K562 (cell line): ENCODE measurements at regions not wholly inside any gene's neighbourhood (a gene's known extent, or its start where the extent isn't known, plus 50 kb on each side); places are given as distances from the start of the nearest gene placed in this dataset.

ENCODE experiments used
- ATAC-seq: fragments of 200-7000 bp; cut with Tn5 transposase; 3 replicates; pipeline ENCODE4 v1.9.1; 2020; ENCODE audit warnings: moderate library complexity
- BruUV-seq: library from RNA; stranded (reverse); fragments of 400-500 nt; replicated peaks from 2 replicates; lab custom pipeline; 2021; lab: Mats Ljungman, UMichigan
- CTCF ChIA-PET: fragments of 300-600 bp; formaldehyde crosslinking; extraction: SDS; loops from one replicate; lab custom pipeline; 2021; ENCODE audit warnings: low intra/inter-chr PET ratio; lab: Yijun Ruan, JAX
- POLR2A ChIA-PET: fragments of 300-600, 350-650 bp; sonication (Branson Sonifier 250); formaldehyde crosslinking; extraction: SDS; loops from one replicate; lab custom pipeline; 2021; ENCODE audit warnings: antibody characterized with exemption, inconsistent platforms; lab: Yijun Ruan, JAX
- DNase-seq, 4 experiments: peaks; one replicate each; pipeline versions ENCODE4 v3.0.0 to v3.0.0-alpha.2; 2011 to 2018; ENCODE audit warnings: low spot score in 3 of 4, mixed read lengths in 3 of 4; ENCODE audit errors: extremely low read depth in 1 of 4
- FAIRE-seq: peaks from 2 replicates; lab custom pipeline; 2011; peaks lifted over from hg19 to GRCh38; lab: Jason Lieb, UNC
- H2AFZ ChIP-seq: 2 replicates; pipeline ENCODE4 v1.6.0; 2011; ENCODE audit warnings: low read depth, low read length, control low read depth, inconsistent platforms
- H3K27ac ChIP-seq: fragments of 200-600 bp; 3 replicates; pipeline ENCODE4 v1.8.0; 2011; ENCODE audit warnings: low read depth, mild to moderate bottlenecking, control low read depth, inconsistent platforms, low read length, moderate library complexity, mixed read lengths; ENCODE audit errors: extremely low read depth
- H3K27me3 ChIP-seq, 2 experiments: fragments of 300-600 bp in 1 of 2; 2 replicates in 1 of 2; 3 replicates in 1 of 2; pipeline versions ENCODE4 v1.6.0 to v1.8.0; 2011; ENCODE audit warnings: inconsistent platforms in 2 of 2, low read length in 2 of 2, mild to moderate bottlenecking in 1 of 2, mixed read lengths in 1 of 2, moderate library complexity in 1 of 2; ENCODE audit not compliant: control insufficient read depth in 2 of 2, insufficient read depth in 2 of 2
- H3K36me3 ChIP-seq: fragments of 300-600 bp; 3 replicates; pipeline ENCODE4 v1.8.0; 2011; ENCODE audit warnings: mild to moderate bottlenecking, low read length, inconsistent platforms; ENCODE audit not compliant: control insufficient read depth, insufficient read depth
- H3K4me1 ChIP-seq, 2 experiments: fragments of 200-600 bp in 1 of 2; replicated peaks in 1 of 2; 2 replicates in 1 of 2; 3 replicates in 1 of 2; pipeline versions ENCODE4 v1.5.1 to v1.8.0; 2011; ENCODE audit warnings: inconsistent platforms in 2 of 2, low read length in 2 of 2, mild to moderate bottlenecking in 1 of 2, mixed read lengths in 1 of 2, moderate library complexity in 1 of 2; ENCODE audit not compliant: control insufficient read depth in 2 of 2, insufficient read depth in 2 of 2
- H3K4me2 ChIP-seq: 2 replicates; pipeline ENCODE4 v1.6.1; 2011; ENCODE audit warnings: low read length, control low read depth, inconsistent platforms, mixed read lengths; ENCODE audit not compliant: insufficient read depth
- H3K4me3 ChIP-seq: fragments of 200-600 bp; sonication (generic), shearing (Covaris generic); 2 replicates; pipeline ENCODE4 v1.5.1; 2016; ENCODE audit warnings: control low read depth, inconsistent platforms
- H3K79me2 ChIP-seq: fragments of 200-600 bp; 3 replicates; pipeline ENCODE4 v1.8.0; 2011; ENCODE audit warnings: low read length, inconsistent platforms; ENCODE audit not compliant: control insufficient read depth, insufficient read depth
- H3K9ac ChIP-seq, 2 experiments: 2 replicates each; pipeline versions ENCODE4 v1.6.0 to v1.6.1; 2011; ENCODE audit warnings: low read depth in 2 of 2, low read length in 2 of 2, control low read depth in 1 of 2, inconsistent platforms in 1 of 2, mild to moderate bottlenecking in 1 of 2, mixed read lengths in 1 of 2; ENCODE audit not compliant: insufficient read depth in 1 of 2
- H3K9me1 ChIP-seq: one replicate; pipeline ENCODE4 v1.6.0; 2011; ENCODE audit warnings: inconsistent platforms, mild to moderate bottlenecking, low read length, moderate library complexity; ENCODE audit not compliant: control insufficient read depth, insufficient read depth
- H3K9me3 ChIP-seq: replicated peaks from 2 replicates; pipeline ENCODE4 v1.5.1; 2011; ENCODE audit warnings: low read depth, low read length, inconsistent platforms; ENCODE audit not compliant: control insufficient read depth, insufficient read depth
- H4K20me1 ChIP-seq: replicated peaks from 2 replicates; pipeline ENCODE4 v1.6.1; 2011; ENCODE audit warnings: low read length, inconsistent platforms, mixed read lengths; ENCODE audit not compliant: control insufficient read depth, insufficient read depth
- ARHGAP35 ChIP-seq: fragments of 450-650 bp; IDR thresholded peaks from 2 replicates; pipeline ENCODE4 v1.6.1; 2018; ENCODE audit not compliant: partially characterized antibody
- ARID3A ChIP-seq: IDR thresholded peaks from 2 replicates; pipeline ENCODE4 v1.6.1; 2012; ENCODE audit warnings: low read depth, low read length, improper control_type of control experiment, borderline replicate concordance
- ATF4 ChIP-seq: fragments of 450-650 bp; formaldehyde crosslinking; IDR thresholded peaks from 2 replicates; pipeline ENCODE4 v1.4.0; 2022; ENCODE audit warnings: mild to moderate bottlenecking, moderate library complexity
- CBFA2T2 ChIP-seq: fragments of 450-650 bp; conservative IDR thresholded peaks from 2 replicates; pipeline ENCODE4 v1.6.1; 2017; ENCODE audit warnings: mild to moderate bottlenecking
- E4F1 ChIP-seq: fragments of 250-450 bp; sonication (Bioruptor Pico); IDR thresholded peaks from 2 replicates; pipeline ENCODE4 v1.5.0; 2021; ENCODE audit warnings: mild to moderate bottlenecking, borderline replicate concordance
- GATAD2A ChIP-seq: fragments of 450-650 bp; IDR thresholded peaks from 2 replicates; pipeline ENCODE4 v1.6.1; 2017
- GTF2F1 ChIP-seq: IDR thresholded peaks from 2 replicates; pipeline ENCODE4 v1.6.1; 2011; ENCODE audit warnings: low read depth, low read length, improper control_type of control experiment
- HCFC1 ChIP-seq: IDR thresholded peaks from 2 replicates; pipeline ENCODE4 v1.6.1; 2012; ENCODE audit warnings: low read depth, low read length, improper control_type of control experiment
- MXD1 ChIP-seq: fragments of 250-450 bp; sonication (Bioruptor Pico); IDR thresholded peaks from 2 replicates; pipeline ENCODE4 v1.8.0; 2021; ENCODE audit warnings: borderline replicate concordance, mild to moderate bottlenecking, moderate library complexity; ENCODE audit not compliant: poor library complexity, severe bottlenecking
- PRMT5 ChIP-seq: sonication (generic); formaldehyde crosslinking; IDR thresholded peaks from 2 replicates; pipeline ENCODE4 v1.5.0; 2020; ENCODE audit warnings: missing genetic modification reagents
- SIX5 ChIP-seq, 2 experiments: IDR thresholded peaks; 2 replicates each; pipeline ENCODE4 v1.6.1; 2011; ENCODE audit warnings: low read length in 2 of 2, borderline replicate concordance in 1 of 2, low read depth in 1 of 2, mild to moderate bottlenecking in 1 of 2, moderate library complexity in 1 of 2; ENCODE audit not compliant: insufficient read depth in 1 of 2
- TAL1 ChIP-seq: fragments of 450-650 bp; IDR thresholded peaks from 2 replicates; pipeline ENCODE4 v1.6.1; 2016; ENCODE audit warnings: mild to moderate bottlenecking
- TBP ChIP-seq: optimal IDR thresholded peaks from 2 replicates; pipeline ENCODE3; 2011; ENCODE audit warnings: low read depth, low read length, improper control_type of control experiment
- ZEB2 ChIP-seq: fragments of 450-650 bp; IDR thresholded peaks from 2 replicates; pipeline ENCODE4 v1.6.1; 2016
- ZFP91 ChIP-seq: sonication (generic); formaldehyde crosslinking; IDR thresholded peaks from 2 replicates; pipeline ENCODE4 v1.8.0; 2022; ENCODE audit warnings: mild to moderate bottlenecking, missing genetic modification reagents
- ZNF282 ChIP-seq: sonication (generic); formaldehyde crosslinking; IDR thresholded peaks from 2 replicates; pipeline ENCODE4 v1.8.1; 2023; ENCODE audit warnings: missing genetic modification reagents
- ZNF778 ChIP-seq: fragments of 450-650 bp; formaldehyde crosslinking; IDR thresholded peaks from 2 replicates; pipeline ENCODE4 v1.4.0; 2020; ENCODE audit warnings: mild to moderate bottlenecking, moderate library complexity
- WGBS: fragments of 100-300 bp; shearing (Covaris generic); methylation state at CpG from one replicate; pipeline ENCODE4 v1.1.6; 2016; ENCODE audit warnings: low coverage, mixed read lengths; ENCODE audit not compliant: insufficient coverage; ENCODE audit errors: missing lambda C conversion rate; 5-methylcytosine and 5-hydroxymethylcytosine counted together
- in situ Hi-C: fragments of 300-500 bp; cut with MboI; formaldehyde crosslinking; loops from 4 replicates; pipeline ENCODE4 v1.15.0; 2018; ENCODE audit warnings: inconsistent platforms, mixed read lengths
- intact Hi-C: fragments of 100-400 bp; cut with micrococcal nuclease; formaldehyde crosslinking; loops from 2 replicates; pipeline ENCODE4 v1.14.2; 2022

GRCh38 chr20:16846006-16846405 lies 97.8 kb downstream of the OTOR start:
- 0% methylated on average over 1 of the region's 1 CpG for WGBS
- no peak for DNase-seq
- CTCF ChIA-PET = no interaction called here

More at GRCh38 chr20:16846006-16846405, 97.8 kb downstream of the OTOR start:
- intact Hi-C loops (no loop called here), in situ Hi-C loops (no loop called here)
- FAIRE-seq (no peak), ATAC-seq (no peak)
- no peak overlapping the region for H2AFZ ChIP-seq
- H3K4me3 ChIP-seq = no peak overlapping the region
- no peaks in the 10 kb centered on the region for H3K9me1 ChIP-seq
- H3K79me2 ChIP-seq = no peaks in the 10 kb centered on the region
- H3K9ac ChIP-seq = no peak overlapping the region
- no TSS peak for BruUV-seq
- no peaks in the 10 kb centered on the region for H3K9me3 ChIP-seq
- no peak overlapping the region for H3K4me2 ChIP-seq
- H3K27me3 ChIP-seq = no peaks in the 10 kb centered on the region
- TF ChIP-seq MXD1 = no peak
- TF ChIP-seq SIX5 (IDR thresholded peaks at IDR 0.05; ENCODE audit: borderline replicate concordance in 1 of 2, insufficient read depth in 1 of 2, low read depth in 1 of 2, low read length in 2 of 2) = no peak
- TF ChIP-seq PRMT5 (CRISPR knock-in tag) = no peak
- no peak for TF ChIP-seq E4F1
- no peak for TF ChIP-seq ZNF778 (CRISPR knock-in tag)
- TF ChIP-seq ARID3A = no peak
- TF ChIP-seq ZFP91 = no peak
- no peak for TF ChIP-seq GTF2F1
- no peak for TF ChIP-seq ARHGAP35
- no peak for TF ChIP-seq CBFA2T2
- TF ChIP-seq ATF4 (CRISPR knock-in tag) = no peak
- TF ChIP-seq ZNF282 (CRISPR knock-in tag) = no peak
- TF ChIP-seq TAL1 = no peak
- no peak for TF ChIP-seq HCFC1
- TF ChIP-seq TBP = no peak
- TF ChIP-seq GATAD2A = no peak
- no peak for TF ChIP-seq ZEB2
- H3K36me3 ChIP-seq = no peaks in the 10 kb centered on the region
- no peaks in the 10 kb centered on the region for H3K4me1 ChIP-seq
- H3K27ac ChIP-seq = no peak overlapping the region
- no peaks in the 10 kb centered on the region for H4K20me1 ChIP-seq
- POLR2A ChIA-PET = no interaction called here
